Mesodermal cell (in vitro differentiated cells): ENCODE measurements at regions not wholly inside any gene's neighbourhood (a gene's known extent, or its start where the extent isn't known, plus 50 kb on each side); places are given as distances from the start of the nearest gene placed in this dataset.

Experiments
- H3K27ac ChIP-seq: 2 replicates; pipeline ENCODE4 v1.7.0; 2013; ENCODE audit warnings: mild to moderate bottlenecking, low read depth, low read length, moderate library complexity; ENCODE audit not compliant: severe bottlenecking
- H3K36me3 ChIP-seq: 2 replicates; pipeline ENCODE4 v1.7.1; 2013; ENCODE audit warnings: mild to moderate bottlenecking, low read length, moderate library complexity; ENCODE audit not compliant: control insufficient read depth, insufficient read depth
- H3K4me1 ChIP-seq: one replicate; pipeline ENCODE4 v1.7.1; 2013; ENCODE audit warnings: mild to moderate bottlenecking, low read length; ENCODE audit not compliant: insufficient read depth, control insufficient read depth, poor library complexity, severe bottlenecking
- H3K4me3 ChIP-seq: 2 replicates; pipeline ENCODE4 v1.7.0; 2013; ENCODE audit warnings: low read length, control low read depth, mild to moderate bottlenecking; ENCODE audit not compliant: insufficient read depth, poor library complexity, severe bottlenecking; ENCODE audit errors: extremely low read depth
- H3K9me3 ChIP-seq: 2 replicates; pipeline ENCODE4 v1.7.1; 2013; ENCODE audit warnings: mild to moderate bottlenecking, low read length, moderate library complexity; ENCODE audit not compliant: control insufficient read depth
- whole genome bisulfite sequencing, 2 experiments: methylation state at CpG; one replicate each; pipeline ENCODE4 v1.1.5; 2013; ENCODE audit warnings: missing lambda C conversion rate in 2 of 2; ENCODE audit not compliant: insufficient coverage in 2 of 2; 5-methylcytosine and 5-hydroxymethylcytosine counted together

DNA sequence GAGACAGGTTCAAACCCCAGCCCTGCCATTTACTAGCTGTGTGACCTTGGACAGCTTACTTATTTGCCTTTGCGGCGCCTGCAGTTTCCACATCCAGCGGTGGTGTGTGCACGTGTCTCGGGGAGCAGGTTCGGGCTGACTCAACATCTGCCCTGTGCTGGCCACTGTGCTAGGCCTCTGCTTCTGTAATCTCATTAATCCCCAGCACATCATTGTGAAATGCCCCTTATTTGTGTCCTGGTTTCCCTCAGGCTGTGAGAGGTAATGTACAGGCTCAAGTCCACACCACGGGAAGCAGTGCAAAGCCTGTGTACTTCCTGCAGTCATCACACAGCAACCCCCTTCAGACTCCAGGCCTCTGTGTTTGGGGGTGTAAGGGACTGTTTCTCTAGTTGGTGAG lies 285.7 kb downstream of the RPS24 start:
- Histone ChIP-seq H3K36me3 (no peaks in the 10 kb centered on the region), H3K9me3 (no peaks in the 10 kb centered on the region), H3K4me1 (peaks cover 14% of the 10 kb centered on the region), H3K27ac (no peak overlapping the region), H3K4me3 (no peak overlapping the region)
- WGBS, 2 experiments = 96% methylated on average over 6 to 7 of the region's 7 CpGs

DNA sequence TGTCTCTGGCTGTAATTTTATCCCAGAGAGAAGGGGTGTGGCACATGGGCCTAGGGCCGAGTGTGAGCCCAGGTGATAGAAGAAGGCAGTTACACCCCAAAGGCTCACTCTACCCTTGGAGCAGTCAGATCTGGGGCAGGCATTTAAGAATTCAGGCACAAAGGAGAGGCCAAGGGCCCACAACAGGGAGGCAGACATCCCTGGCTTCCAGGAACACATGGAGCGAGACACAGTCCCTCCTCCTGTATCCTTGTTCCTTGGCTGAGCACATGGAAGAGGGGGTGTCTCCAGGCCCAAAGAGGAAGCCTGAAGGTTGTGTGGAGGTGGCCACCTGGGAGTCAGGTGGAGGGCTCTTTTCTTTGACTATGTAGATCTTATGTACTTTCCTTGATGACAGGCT lies 286.2 kb downstream of the RPS24 start:
- Histone ChIP-seq H3K36me3 (no peaks in the 10 kb centered on the region), H3K9me3 (no peaks in the 10 kb centered on the region), H3K4me1 (peaks cover 14% of the 10 kb centered on the region), H3K27ac (no peak overlapping the region), H3K4me3 (no peak overlapping the region)
- WGBS, 2 experiments = 90 to 100% methylated on average over 1 to 2 of the region's 2 CpGs

GRCh38 chr10:78320506-78320905 lies 286.8 kb downstream of the RPS24 start:
- no peaks in the 10 kb centered on the region for H3K9me3 ChIP-seq
- peaks cover 14% of the 10 kb centered on the region for H3K4me1 ChIP-seq
- no peak overlapping the region for H3K27ac ChIP-seq
- 82 to 93% methylated on average over 4 to 5 of the region's 5 CpGs for WGBS, 2 experiments
- no peaks in the 10 kb centered on the region for H3K36me3 ChIP-seq
- H3K4me3 ChIP-seq = no peak overlapping the region

DNA sequence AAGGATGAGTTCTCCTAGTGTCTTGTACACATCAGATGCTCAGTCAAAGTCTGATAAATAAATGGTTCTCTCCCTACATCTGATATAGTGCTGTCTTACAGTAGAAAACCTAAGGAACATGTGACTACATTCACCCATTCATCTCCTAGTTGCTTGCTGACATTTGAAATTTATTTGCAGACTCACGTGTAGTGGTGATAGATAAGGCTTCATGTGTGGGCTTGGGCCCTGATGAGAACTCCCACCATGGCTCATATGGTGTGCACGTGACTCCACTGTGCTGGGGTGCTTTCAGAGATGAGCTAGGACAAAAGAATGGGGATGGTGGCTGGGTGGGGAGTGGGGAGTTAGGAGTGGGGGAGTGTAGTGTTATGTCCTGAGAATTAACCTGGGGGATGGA lies 287.3 kb downstream of the RPS24 start:
- no peaks in the 10 kb centered on the region for H3K9me3 ChIP-seq
- peaks cover 14% of the 10 kb centered on the region for H3K4me1 ChIP-seq
- no peak overlapping the region for H3K27ac ChIP-seq
- no peak overlapping the region for H3K4me3 ChIP-seq
- 93 to 100% methylated on average over 1 to 2 of the region's 2 CpGs for WGBS, 2 experiments
- no peaks in the 10 kb centered on the region for H3K36me3 ChIP-seq

GRCh38 chr10:78321500-78321899 lies 287.8 kb downstream of the RPS24 start:
- H3K27ac ChIP-seq = no peak overlapping the region
- no peak overlapping the region for H3K4me3 ChIP-seq
- 89% methylated on average over 4 of the region's 4 CpGs for WGBS, 2 experiments
- H3K9me3 ChIP-seq = peaks cover 3% of the 10 kb centered on the region
- peaks cover 11% of the 10 kb centered on the region for H3K4me1 ChIP-seq
- H3K36me3 ChIP-seq = no peaks in the 10 kb centered on the region

DNA sequence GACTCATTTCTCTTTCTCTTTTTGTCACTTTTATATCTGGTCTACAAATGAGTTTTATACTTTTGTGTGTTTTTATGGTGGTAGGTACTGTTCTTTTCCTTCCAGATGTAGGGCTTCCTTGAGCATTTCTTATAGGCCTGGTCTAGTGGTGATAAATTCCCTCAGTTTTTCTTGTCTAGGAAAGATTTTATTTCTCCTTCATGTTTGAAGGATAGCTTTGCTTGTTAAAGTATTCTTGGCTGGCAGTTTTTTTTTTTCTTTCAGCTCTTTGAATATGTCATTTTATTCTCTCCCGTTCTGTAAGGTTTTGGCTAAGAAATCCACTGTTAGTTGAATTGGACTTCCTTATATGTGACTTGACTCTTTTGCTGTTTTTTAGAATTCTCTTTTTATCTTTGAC lies 292.7 kb downstream of the RPS24 start:
- Histone ChIP-seq H3K36me3 (no peaks in the 10 kb centered on the region), H3K9me3 (peaks cover 15% of the 10 kb centered on the region), H3K27ac (no peak overlapping the region), H3K4me1 (no peaks in the 10 kb centered on the region), H3K4me3 (no peak overlapping the region)
- no CpG with 5 or more reads among the region's 1 CpG for WGBS, 2 experiments

GRCh38 chr10:78327778-78328591 lies 294.3 kb downstream of the RPS24 start:
- Histone ChIP-seq H3K27ac (no peak overlapping the region), H3K36me3 (no peaks in the 10 kb centered on the region), H3K4me3 (no peak overlapping the region), H3K4me1 (peaks cover 4% of the 10 kb centered on the region), H3K9me3 (peaks cover 15% of the 10 kb centered on the region)
- 92 to 93% methylated on average over 4 of the region's 4 CpGs for WGBS, 2 experiments

- Histone ChIP-seq H3K4me3 (no peak overlapping the region), H3K4me1 (peaks cover 4% of the 10 kb centered on the region)
- WGBS, 2 experiments = 80 to 100% methylated on average over 4 to 6 of the region's 10 CpGs
These were observed 295.1 kb downstream of the RPS24 start for GRCh38 chr10:78328592-78329404.

DNA sequence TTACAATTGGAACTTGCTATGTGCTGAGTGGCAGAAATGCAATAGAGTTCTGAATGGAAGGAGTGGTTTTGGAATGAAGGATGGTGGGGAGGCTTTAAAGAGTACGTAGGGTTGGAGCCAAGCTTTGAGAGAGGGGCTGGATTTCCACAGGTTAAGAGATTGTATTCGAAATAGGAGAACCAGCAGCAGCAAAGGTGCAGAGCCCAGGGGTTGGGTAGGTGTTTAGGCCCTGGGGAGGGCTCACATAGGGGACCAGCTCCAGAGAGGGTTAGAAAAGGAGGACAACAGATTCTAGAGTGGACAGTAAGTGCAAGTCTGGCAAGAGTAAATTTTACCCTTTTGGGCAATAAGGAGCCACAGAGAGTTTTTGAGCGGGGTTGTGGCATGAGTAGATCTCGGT lies 297.2 kb downstream of the RPS24 start:
- H3K4me1 ChIP-seq = peaks cover 4% of the 10 kb centered on the region
- H3K4me3 ChIP-seq = no peak overlapping the region
- H3K36me3 ChIP-seq = no peaks in the 10 kb centered on the region
- H3K9me3 ChIP-seq = peaks cover 22% of the 10 kb centered on the region
- H3K27ac ChIP-seq = no peak overlapping the region
- WGBS, 2 experiments = 88 to 100% methylated on average over 4 of the region's 4 CpGs

More at GRCh38 chr10:78328592-78329404, 295.1 kb downstream of the RPS24 start:
- no peak overlapping the region for H3K27ac ChIP-seq
- H3K36me3 ChIP-seq = no peaks in the 10 kb centered on the region
- H3K9me3 ChIP-seq = peaks cover 15% of the 10 kb centered on the region

DNA sequence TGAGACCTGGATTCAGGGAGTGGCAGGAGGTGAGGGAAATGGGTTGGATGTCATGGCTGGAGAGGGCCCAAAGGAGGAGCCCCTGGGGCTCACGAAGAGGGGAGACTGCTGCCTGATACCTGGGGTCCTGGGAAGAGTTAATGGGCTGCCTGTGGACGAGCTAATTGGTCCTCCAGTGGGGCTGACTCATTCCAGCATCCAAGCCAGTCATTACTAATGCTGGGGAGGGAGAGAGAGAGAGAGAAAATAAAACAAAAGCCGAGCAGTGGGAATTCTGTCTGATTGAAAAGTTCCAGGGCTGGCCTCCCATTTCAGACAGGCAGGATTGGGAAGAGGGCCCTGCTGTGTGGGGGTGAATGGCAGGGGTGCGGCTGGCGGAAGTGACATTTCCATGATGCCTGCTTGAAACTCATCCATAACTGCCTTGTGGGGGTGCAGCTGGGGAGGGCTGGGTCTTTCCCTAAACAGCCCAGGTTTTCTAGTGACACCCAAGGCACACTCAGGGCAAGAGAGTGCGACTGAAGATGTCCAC lies 297.8 kb downstream of the RPS24 start:
- Histone ChIP-seq H3K36me3 (no peaks in the 10 kb centered on the region), H3K4me3 (no peak overlapping the region), H3K4me1 (peaks cover 6% of the 10 kb centered on the region), H3K27ac (peak overlapping the region; percentile 59), H3K9me3 (peaks cover 19% of the 10 kb centered on the region)
- WGBS, 2 experiments = 52 to 66% methylated on average over 4 of the region's 6 CpGs
